B cell (primary cell): ENCODE measurements at regions not wholly inside any gene's neighbourhood (a gene's known extent, or its start where the extent isn't known, plus 50 kb on each side); places are given as distances from the start of the nearest gene placed in this dataset.

Experiments used
- CTCF ChIP-seq: fragments of 200-600 bp; IDR thresholded peaks from one replicate; pipeline ENCODE4 v1.8.0; 2022; ENCODE audit warnings: antibody characterized with exemption, mild to moderate bottlenecking
- EZH2 ChIP-seq: IDR thresholded peaks from 2 replicates; pipeline ENCODE4 v1.6.1; 2012; ENCODE audit warnings: borderline replicate concordance, low read depth, mild to moderate bottlenecking, moderate library complexity, low read length; ENCODE audit not compliant: insufficient read depth, poor library complexity, severe bottlenecking

DNA sequence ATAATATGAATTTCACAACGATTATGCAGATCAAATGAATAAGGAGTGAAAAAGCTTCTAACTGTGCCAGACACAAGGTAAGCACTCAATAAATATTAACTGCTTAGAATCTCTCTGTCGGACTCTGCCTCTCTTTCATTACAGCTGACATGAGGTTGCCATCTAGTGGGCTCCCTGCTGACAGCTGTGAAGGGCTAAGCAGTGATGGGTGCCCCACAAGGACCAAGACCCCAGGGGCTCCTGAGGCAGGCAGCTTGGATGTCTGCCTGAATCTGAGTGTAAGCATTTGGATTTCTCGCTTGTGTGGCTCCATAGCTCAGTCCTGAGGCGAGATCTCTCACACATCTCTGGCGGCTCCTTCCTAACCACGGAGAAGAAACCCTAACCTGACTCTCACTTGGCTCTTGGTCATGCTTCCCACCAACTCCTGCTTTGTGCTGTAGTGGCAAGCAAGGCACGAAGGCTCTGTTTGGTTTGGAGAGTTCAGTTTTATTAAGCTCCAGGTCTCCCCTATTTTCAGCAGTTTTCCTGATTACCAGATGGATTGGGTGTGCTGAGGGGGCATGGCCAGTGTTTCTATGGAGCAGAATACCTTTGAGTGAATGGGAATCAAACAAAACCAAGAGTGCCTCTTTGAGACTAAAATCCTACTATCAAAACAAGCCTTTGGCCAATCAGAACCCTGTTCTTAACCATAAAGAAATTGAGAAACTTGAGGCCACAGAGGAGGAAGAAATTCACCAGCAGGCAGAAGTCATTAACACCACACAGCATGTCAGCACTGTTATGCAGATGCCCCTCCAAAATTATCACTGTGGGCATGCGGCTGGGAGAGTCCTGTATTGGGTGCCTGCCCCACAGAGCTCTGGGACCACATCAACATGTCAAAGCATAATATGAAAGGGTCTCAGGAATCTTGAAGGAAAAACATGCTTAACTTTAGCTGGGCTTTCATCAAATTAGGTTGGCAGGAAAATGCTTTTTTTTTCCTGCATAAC, 152.8 kb upstream of the NTM start:
- no peak for TF ChIP-seq CTCF
- TF ChIP-seq EZH2 = no peak
